22Rv1 (cell line): ENCODE measurements at regions not wholly inside any gene's neighbourhood (a gene's known extent, or its start where the extent isn't known, plus 50 kb on each side); places are given as distances from the start of the nearest gene placed in this dataset.

Experiments used
- ZFX ChIP-seq: fragments of 450-650 bp; IDR thresholded peaks from 2 replicates; pipeline ENCODE4 v1.6.1; 2017; ENCODE audit warnings: antibody characterized with exemption, borderline replicate concordance
- TF ChIP-seq, protein P1 (sequence below): fragments of 450-650 bp; IDR thresholded peaks from 2 replicates; pipeline ENCODE4 v1.5.1; 2017; ENCODE audit warnings: mild to moderate bottlenecking

GRCh38 chr11:28420099-28420498, 311.9 kb downstream of the METTL15 start:
- TF ChIP-seq, protein P1, sequence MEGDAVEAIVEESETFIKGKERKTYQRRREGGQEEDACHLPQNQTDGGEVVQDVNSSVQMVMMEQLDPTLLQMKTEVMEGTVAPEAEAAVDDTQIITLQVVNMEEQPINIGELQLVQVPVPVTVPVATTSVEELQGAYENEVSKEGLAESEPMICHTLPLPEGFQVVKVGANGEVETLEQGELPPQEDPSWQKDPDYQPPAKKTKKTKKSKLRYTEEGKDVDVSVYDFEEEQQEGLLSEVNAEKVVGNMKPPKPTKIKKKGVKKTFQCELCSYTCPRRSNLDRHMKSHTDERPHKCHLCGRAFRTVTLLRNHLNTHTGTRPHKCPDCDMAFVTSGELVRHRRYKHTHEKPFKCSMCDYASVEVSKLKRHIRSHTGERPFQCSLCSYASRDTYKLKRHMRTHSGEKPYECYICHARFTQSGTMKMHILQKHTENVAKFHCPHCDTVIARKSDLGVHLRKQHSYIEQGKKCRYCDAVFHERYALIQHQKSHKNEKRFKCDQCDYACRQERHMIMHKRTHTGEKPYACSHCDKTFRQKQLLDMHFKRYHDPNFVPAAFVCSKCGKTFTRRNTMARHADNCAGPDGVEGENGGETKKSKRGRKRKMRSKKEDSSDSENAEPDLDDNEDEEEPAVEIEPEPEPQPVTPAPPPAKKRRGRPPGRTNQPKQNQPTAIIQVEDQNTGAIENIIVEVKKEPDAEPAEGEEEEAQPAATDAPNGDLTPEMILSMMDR = no peak
- no peak for TF ChIP-seq ZFX
